HG03442 (cell line): ENCODE measurements at regions not wholly inside any gene's neighbourhood (a gene's known extent, or its start where the extent isn't known, plus 50 kb on each side); places are given as distances from the start of the nearest gene placed in this dataset.

ENCODE experiments used
- ATAC-seq: cut with Tn5 transposase; IDR thresholded peaks from one replicate; pipeline ENCODE4 v1.9.1; 2021; ENCODE audit warnings: mild to moderate bottlenecking, moderate library complexity; ENCODE audit not compliant: unreplicated experiment

GRCh38 chr13:64074971-64075474 lies 2659.4 kb upstream of the PCDH20 start:
- no peak for ATAC-seq

GRCh38 chr13:64073203-64073602 lies 2657.6 kb upstream of the PCDH20 start:
- ATAC-seq, result no peak

- no peak for ATAC-seq
Measured at GRCh38 chr13:64071352-64071751, 2655.7 kb upstream of the PCDH20 start.

GRCh38 chr13:64069892-64070291 lies 2654.2 kb upstream of the PCDH20 start:
- no peak for ATAC-seq

GRCh38 chr13:64066711-64067110 lies 2651.1 kb upstream of the PCDH20 start:
- ATAC-seq, result no peak

- ATAC-seq, result no peak
Measured at GRCh38 chr13:64061649-64062048, 2646.0 kb upstream of the PCDH20 start.

- no peak for ATAC-seq
Measured at GRCh38 chr13:64057372-64058020, 2641.8 kb upstream of the PCDH20 start.

- ATAC-seq, result no peak
Measured at GRCh38 chr13:64054321-64054720, 2638.7 kb upstream of the PCDH20 start.

GRCh38 chr13:64052521-64052920 lies 2636.9 kb upstream of the PCDH20 start:
- no peak for ATAC-seq

- no peak for ATAC-seq
Measured at GRCh38 chr13:64051278-64051677, 2635.6 kb upstream of the PCDH20 start.

- ATAC-seq, result no peak
Measured at GRCh38 chr13:64041296-64041695, 2625.6 kb upstream of the PCDH20 start.

GRCh38 chr13:64033921-64034320 lies 2618.3 kb upstream of the PCDH20 start:
- no peak for ATAC-seq

- no peak for ATAC-seq
Measured at GRCh38 chr13:64029343-64030093, 2613.9 kb upstream of the PCDH20 start.

GRCh38 chr13:64028551-64028950 lies 2612.9 kb upstream of the PCDH20 start:
- ATAC-seq, result no peak

- ATAC-seq, result no peak
Measured at GRCh38 chr13:64020126-64020525, 2604.5 kb upstream of the PCDH20 start.

- no peak for ATAC-seq
Measured at GRCh38 chr13:64007339-64007738, 2591.7 kb upstream of the PCDH20 start.

- no peak for ATAC-seq
Measured at GRCh38 chr13:64000321-64000720, 2584.7 kb upstream of the PCDH20 start.

GRCh38 chr13:63999614-64000305 lies 2584.1 kb upstream of the PCDH20 start:
- no peak for ATAC-seq

- ATAC-seq, result no peak
Measured at GRCh38 chr13:63983366-63983765, 2567.7 kb upstream of the PCDH20 start.

- no peak for ATAC-seq
Measured at GRCh38 chr13:63979951-63980350, 2564.3 kb upstream of the PCDH20 start.

- no peak for ATAC-seq
Measured at GRCh38 chr13:63972328-63972727, 2556.7 kb upstream of the PCDH20 start.

- no peak for ATAC-seq
Measured at GRCh38 chr13:63954683-63955082, 2539.0 kb upstream of the PCDH20 start.
